Stimulated activated naive CD8-positive, alpha-beta T cell treated with anti-CD3 and anti-CD28 coated beads, Interleukin-15, Interleukin-2, amounts not matched to agents 100 U/mL and 50 U/mL, for 24 hours (primary cell): ENCODE measurements at regions not wholly inside any gene's neighbourhood (a gene's known extent, or its start where the extent isn't known, plus 50 kb on each side); places are given as distances from the start of the nearest gene placed in this dataset.

Source experiments
- ATAC-seq: fragments of 150-1000 bp; cut with Tn5 transposase; one replicate; pipeline ENCODE4 v1.10.0; 2021
- DNase-seq: peaks from one replicate; pipeline ENCODE4 v3.0.0; 2021

- DNase-seq = no peak
- ATAC-seq = no peak
Observed at GRCh38 chr13:73618275-73618865, 515.8 kb downstream of the KLF12 start.

DNA sequence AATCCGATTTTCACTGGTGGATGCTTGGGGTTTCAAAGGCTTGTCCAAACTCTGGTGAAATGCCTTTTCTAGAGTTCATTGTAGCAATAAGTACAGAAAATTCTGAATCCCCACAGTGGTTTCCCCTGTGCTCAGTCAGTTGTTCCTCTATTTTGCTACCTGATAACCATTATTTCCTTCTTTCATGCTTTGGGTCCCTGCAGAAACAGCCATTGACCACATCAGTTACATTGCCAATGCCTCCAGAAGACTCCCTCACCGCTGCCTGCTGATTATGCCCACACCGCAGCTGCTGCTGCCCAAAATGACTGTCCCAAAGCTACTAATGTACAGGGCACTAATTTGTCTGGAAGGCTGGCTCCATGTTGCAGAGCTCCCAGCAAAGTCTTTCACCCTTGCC, 517.3 kb downstream of the KLF12 start:
- DNase-seq (no peak), ATAC-seq (no peak)

GRCh38 chr13:73610799-73611592, 523.2 kb downstream of the KLF12 start:
- ATAC-seq (no peak), DNase-seq (no peak)

DNA sequence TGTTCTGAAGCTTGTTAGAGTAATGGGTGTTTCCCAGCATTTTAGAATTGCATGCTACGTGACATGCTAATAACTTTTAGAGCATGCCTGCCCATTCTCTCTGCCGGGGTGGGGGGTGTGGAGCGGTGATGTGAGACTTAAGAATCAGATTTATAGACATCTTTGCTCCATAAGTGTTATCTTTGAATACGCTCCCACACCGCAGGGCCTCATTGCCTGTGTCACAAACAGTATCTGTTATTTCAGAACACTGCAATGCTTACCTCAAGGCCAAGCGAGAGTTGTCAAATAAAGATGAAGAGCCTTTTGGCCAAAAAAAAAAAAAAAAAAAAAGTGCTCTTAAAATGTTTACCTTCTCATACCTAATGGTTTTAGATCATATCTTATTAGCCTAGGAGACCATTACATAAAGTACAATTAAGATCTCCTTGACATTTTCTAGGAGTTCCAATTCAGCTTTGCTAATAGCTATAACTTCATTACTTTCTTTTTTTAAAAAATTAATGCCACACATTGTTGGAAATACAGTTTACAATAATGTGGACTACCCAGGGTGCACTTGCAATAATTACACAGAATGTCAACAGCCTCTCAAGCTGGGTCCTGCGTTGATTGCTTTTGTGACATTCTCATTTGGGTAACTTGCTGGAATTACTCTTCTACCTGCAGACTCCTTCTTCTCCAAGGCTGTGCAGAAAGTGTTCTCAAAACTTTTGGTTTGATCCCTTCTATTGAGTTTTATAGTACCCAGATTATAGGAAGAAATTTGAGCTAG, 525.3 kb downstream of the KLF12 start:
- no peak for ATAC-seq

DNA sequence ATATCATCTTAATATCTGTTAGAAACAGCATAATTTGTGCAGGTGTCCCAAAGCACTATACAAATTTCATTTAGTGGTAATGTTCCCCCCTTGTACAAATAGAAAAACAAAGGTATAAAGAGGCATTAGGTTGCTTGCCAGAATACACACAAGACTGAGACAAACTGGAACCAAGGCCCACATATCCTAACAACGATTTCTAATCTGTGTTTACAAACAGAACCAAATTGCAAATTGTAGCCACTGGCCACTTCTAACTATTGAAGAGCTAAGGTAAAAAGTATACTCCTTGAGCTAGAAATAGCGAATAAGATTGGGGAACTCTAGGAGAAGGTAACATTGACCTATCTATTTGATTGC, 526.1 kb downstream of the KLF12 start:
- no peak for DNase-seq

More for the DNA sequence above, 525.3 kb downstream of the KLF12 start:
- no peak for DNase-seq

DNA sequence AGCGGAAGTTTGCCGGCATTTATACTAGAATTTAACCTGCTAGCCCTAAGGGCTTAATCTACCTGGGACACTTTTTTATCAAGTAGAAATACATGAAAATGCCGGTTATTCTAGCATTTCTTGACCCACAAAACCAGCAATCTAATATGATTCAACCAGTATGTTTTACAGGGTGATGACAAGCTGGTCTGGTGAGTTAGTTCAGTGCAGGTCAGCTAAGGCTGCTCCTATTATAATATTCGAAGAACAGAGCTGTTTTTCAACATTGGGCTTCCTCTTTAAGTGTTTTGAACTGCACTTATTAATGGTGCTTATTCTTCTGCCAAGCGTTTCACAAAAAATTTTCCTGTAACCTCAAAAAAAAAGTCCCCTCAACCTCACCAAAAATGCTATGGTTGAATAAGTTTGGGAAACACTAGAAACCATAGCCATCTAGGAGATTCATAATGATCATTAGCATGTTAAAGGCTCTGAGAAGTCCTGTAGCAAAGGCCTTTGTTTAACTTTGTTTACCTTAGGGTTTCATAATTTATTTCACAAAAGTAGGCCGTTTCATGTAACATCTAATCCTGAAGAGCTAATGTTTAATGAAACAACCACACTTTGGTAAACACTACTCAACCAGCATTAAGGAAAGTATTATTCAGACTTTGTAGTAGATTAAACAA, 526.6 kb downstream of the KLF12 start:
- ATAC-seq (no peak), DNase-seq (no peak)

More for the DNA sequence above, 526.1 kb downstream of the KLF12 start:
- no peak for ATAC-seq

DNA sequence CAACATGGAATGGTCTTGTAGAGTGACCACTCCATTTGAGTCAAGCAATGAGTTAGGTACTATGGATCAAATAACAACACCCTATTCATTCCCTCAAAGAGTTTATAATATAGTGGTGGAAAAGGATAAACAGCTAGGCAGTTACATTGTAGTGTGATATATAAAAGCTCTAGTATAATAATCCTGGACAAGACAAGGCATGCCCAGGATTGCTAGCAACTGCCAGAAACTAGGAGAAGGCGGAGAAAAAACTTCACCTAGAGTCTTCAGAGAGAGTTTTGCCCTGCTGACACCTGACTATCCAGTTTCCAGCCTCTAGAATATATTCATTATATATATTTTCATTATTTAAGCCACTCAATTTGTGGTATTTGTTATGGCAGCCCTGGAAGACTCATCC, 530.6 kb downstream of the KLF12 start:
- no peak for DNase-seq
- no peak for ATAC-seq

DNA sequence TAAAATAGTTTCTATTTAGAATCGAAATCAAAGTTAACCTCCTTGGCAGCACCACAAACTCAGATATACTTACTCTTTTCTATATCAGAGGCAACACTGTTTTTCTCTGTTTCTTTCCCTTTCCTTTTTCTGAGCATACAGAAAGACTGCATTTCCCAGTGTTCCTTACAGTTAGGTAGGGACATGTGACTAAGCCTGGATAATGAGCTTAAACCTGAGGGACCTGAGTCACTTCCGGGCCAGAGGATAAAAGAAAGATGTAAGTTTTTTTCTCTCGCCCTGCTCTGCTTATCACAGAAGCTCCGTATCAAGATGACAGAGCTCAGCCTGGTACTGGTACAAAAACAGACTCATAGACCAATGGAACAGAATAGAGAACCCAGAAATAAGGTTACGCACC, 531.9 kb downstream of the KLF12 start:
- no peak for ATAC-seq
- no peak for DNase-seq

- DNase-seq = no peak
- ATAC-seq = no peak
Observed at GRCh38 chr13:73601708-73602107, 532.5 kb downstream of the KLF12 start.

DNA sequence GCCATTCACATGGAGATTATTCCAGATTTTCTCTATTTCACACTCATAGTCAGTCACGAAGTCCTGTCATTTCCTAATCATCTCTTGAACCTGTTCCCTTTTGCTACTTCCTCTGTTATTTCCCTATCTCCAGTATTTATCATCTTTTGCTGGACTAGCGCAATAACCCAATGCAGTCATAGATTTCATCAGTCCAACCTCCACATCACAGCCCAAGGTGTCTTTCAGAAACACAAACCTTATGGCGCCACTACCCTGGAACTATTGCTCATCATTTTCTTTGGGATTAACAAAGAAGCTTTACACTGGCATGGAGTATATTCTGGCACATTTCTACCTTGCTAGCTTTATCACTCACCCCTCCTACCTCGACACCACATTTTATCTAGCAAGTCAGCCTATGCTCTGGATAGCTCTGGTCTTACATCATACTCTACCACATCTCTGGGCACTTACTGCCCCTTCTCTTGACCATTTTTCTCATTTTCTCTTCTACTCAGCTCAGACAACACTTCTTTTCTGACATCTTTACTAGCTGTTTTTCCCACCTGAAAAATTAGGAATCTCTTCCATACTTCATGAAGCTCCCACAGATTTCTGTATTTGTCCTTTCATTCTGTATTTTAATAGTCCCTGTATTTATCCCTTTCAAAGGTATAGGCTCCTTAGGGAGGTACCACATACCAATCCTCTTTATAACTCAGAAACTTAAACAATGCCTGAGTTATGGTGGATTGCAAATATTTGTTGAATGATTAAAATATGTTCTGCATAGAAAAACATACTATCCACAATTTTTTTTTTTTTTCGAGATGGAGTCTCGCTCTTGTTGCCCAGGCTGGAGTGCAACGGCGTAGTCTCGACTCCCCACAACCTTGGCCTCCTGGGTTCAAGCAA, 534.7 kb downstream of the KLF12 start:
- ATAC-seq = no peak
- DNase-seq = no peak

DNA sequence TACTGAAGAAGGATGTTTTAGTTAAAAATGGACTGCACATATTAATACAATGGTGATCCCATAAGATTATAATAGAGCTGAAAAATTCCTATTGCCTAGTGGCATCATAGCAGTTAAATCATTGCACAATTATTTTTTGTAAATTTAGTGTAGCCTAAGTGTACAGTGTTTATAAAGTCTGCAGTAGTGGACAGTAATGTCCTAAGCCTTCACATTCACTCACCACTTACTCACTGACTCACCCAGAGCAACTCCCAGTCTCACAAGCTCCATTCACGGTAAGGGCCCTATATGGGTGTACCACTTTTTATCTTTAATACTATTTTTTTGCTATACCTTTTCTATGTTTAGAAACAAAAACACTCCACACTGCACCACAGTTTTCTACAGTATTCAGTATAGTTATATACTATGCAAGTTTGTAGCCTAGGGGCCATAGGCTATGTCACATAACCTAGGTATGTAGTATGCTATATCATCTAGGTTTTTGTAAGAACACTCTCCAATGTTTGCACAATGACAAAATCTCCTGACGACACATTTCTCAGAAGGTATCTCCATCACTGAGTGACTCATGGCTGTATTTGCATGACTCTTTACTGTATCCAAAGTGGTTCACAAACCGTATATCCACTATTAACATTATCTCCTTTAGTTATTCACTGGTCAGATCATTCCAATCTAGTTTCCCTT, 536.0 kb downstream of the KLF12 start:
- DNase-seq = no peak
- no peak for ATAC-seq

- ATAC-seq (no peak), DNase-seq (no peak)
Observed at GRCh38 chr13:73596382-73596781, 537.6 kb downstream of the KLF5 start.

GRCh38 chr13:73593199-73593765, 534.5 kb downstream of the KLF5 start:
- no peak for DNase-seq
- no peak for ATAC-seq

GRCh38 chr13:73591861-73592260, 533.1 kb downstream of the KLF5 start:
- DNase-seq = no peak
- no peak for ATAC-seq

DNA sequence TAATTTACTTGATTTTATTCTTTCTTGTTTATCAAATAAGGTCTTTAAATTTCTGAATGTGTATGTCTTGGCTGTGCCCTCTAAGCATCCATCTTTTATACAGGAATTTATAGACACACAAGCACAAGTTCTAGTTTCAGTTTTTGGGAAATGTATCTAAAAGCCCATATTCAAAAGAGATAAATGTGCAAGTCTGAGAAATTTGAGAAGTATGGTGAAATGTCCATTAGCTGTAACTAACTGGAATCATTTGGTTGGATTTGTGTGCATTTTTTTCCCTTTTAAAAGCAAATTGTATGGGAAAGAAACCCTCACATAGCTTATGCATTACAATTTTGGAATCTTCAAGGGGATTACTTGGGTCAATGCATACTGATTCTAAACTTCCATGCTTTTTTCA, 532.0 kb downstream of the KLF5 start:
- ATAC-seq (no peak), DNase-seq (no peak)

- DNase-seq (no peak), ATAC-seq (no peak)
Observed at GRCh38 chr13:73585236-73585635, 526.4 kb downstream of the KLF5 start.

DNA sequence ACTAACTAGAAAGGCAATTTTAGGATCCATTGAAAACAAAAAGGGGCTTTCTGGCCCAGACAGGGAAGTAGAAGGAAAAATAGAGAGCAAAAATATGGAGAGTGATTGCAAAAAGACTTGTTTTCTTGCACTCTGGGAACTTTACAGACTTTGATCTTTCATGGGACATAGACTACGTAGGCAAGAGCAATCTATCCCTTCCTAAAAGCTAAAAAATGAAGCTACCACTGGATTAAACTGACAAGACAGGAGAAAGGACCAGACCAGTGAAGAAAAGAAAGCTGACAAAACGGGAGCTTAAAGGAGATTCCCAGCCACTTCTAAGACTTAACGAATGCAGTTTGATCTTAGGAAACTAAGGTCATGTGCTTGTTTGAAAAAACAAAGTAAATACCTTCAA, 524.5 kb downstream of the KLF5 start:
- no peak for ATAC-seq
- no peak for DNase-seq

DNA sequence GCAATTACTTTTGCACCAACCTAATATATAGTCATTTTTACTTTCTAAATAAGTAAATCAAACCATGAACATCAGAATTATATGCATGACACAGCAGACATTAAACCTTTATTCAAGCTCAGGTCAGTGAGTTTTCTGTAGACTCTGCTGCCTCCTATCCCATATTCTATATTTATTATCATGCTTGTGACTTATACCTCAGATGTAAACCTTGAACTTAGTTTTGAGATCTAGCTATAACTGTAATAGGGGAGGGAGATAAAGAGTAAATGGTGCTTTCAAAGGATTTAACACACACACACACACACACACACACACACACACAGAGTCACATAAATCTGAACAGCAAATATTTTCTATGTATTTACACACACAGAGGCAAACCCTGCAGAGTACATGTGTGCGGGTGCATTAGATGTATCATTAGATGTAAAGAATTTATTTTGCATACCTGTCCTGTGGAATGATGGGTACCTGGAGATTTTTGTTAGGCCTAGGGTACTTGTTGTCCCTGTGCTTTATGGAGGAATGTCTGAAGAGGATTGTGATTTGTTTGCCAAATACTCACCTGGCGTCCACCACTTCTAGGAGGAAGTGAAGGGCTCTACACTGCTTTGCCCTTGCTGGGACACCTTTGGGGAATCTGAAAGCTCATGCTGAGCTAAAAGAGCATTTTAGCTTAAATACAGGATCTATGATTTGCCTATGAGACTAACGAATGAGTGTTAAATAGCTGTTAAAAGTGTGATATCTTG, 521.9 kb downstream of the KLF5 start:
- ATAC-seq (no peak), DNase-seq (no peak)

GRCh38 chr13:73579574-73580274, 520.9 kb downstream of the KLF5 start:
- no peak for ATAC-seq
- DNase-seq = no peak
